Neuron (in vitro differentiated cells): ENCODE measurements at regions not wholly inside any gene's neighbourhood (a gene's known extent, or its start where the extent isn't known, plus 50 kb on each side); places are given as distances from the start of the nearest gene placed in this dataset.
A peak's percentile ranks its signal among the peaks of the same experiment; 100 is the strongest.

Experiments
- H2AFZ ChIP-seq: one replicate; pipeline ENCODE4 v1.6.1; 2013; ENCODE audit warnings: low read depth, mild to moderate bottlenecking, inconsistent platforms, low read length, moderate library complexity
- H3K27me3 ChIP-seq: one replicate; pipeline ENCODE4 v1.6.1; 2013; ENCODE audit warnings: low read length; ENCODE audit not compliant: insufficient read depth
- H3K36me3 ChIP-seq: one replicate; pipeline ENCODE4 v1.6.1; 2013; ENCODE audit warnings: low read length; ENCODE audit not compliant: insufficient read depth
- H3K4me1 ChIP-seq: one replicate; pipeline ENCODE4 v1.6.1; 2013; ENCODE audit warnings: low read length; ENCODE audit not compliant: insufficient read depth
- H3K4me3 ChIP-seq: 2 replicates; pipeline ENCODE4 v1.5.1; 2013; ENCODE audit warnings: mild to moderate bottlenecking, low read length, moderate library complexity
- H3K9me3 ChIP-seq: one replicate; pipeline ENCODE4 v1.6.1; 2013; ENCODE audit warnings: low read length

DNA sequence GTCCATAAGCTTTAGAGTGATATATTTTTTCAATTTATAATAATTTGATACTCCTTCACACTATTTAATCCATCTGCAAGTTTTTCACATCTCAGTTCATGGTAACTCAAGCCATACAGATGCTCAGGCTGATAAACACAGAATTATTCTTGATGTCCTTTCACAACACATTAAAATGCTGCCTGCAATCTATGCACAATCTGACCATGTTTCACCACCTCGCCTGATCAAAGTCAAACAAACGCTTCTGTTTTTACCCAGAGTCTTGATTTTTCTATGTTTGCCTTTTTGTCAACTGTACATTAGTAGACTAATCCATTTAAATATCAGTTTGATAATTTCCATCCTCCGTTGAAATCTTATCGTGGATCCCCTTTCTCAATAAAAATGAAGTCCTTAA, 833.8 kb upstream of the KCND2 start:
- Histone ChIP-seq H3K4me1 (no peaks in the 10 kb centered on the region), H2AFZ (no peak overlapping the region), H3K4me3 (no peak overlapping the region), H3K9me3 (no peaks in the 10 kb centered on the region), H3K36me3 (no peaks in the 10 kb centered on the region), H3K27me3 (no peaks in the 10 kb centered on the region)

DNA sequence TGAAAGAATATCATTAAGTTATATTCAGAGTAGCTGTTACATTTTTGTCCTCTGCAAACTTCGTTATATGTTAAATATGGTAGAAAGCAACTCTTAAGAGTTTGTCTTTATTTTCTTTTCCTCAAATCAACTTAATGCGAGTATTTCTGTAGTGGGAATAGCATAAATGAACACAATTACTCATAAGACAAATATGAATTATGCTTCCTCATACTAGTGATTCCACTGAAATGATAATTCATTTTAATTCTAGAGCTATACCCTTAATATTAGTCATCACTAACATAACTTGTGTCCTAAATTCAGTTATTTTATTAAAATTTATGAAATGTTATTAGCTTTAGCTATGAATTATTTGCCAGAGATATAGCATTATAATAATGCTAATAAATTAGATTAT, 820.6 kb upstream of the KCND2 start:
- H3K27me3 ChIP-seq: no peaks in the 10 kb centered on the region
- H3K9me3 ChIP-seq: no peaks in the 10 kb centered on the region
- H2AFZ ChIP-seq: no peak overlapping the region
- H3K4me3 ChIP-seq: no peak overlapping the region
- H3K4me1 ChIP-seq: no peaks in the 10 kb centered on the region
- H3K36me3 ChIP-seq: no peaks in the 10 kb centered on the region

DNA sequence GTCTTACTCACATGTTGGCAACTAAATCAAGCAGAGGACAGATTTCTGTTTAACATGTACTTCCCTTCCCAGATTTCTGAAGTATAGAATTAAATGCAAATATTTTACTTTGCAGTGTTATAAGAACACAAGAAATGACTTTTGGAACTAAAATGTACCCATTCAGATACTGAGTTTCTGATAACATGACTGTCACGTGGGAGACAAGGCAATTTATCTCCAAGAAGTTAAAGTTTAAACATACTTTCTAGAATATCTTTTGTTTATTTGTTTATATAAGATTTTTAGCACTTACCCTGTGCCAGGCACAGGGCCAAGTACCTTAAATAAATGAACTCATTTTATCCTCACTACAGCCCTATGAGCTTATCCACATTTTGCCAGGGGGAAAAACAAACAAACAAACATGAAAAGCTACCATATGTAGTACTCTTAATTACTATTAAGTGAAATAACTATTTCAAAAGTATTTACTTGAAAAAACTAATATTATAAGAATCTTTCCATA, 807.1 kb upstream of the KCND2 start:
- H3K4me1 ChIP-seq: no peaks in the 10 kb centered on the region
- H3K36me3 ChIP-seq: no peaks in the 10 kb centered on the region
- no peaks in the 10 kb centered on the region for H3K27me3 ChIP-seq
- no peak overlapping the region for H2AFZ ChIP-seq
- no peak overlapping the region for H3K4me3 ChIP-seq
- no peaks in the 10 kb centered on the region for H3K9me3 ChIP-seq

DNA sequence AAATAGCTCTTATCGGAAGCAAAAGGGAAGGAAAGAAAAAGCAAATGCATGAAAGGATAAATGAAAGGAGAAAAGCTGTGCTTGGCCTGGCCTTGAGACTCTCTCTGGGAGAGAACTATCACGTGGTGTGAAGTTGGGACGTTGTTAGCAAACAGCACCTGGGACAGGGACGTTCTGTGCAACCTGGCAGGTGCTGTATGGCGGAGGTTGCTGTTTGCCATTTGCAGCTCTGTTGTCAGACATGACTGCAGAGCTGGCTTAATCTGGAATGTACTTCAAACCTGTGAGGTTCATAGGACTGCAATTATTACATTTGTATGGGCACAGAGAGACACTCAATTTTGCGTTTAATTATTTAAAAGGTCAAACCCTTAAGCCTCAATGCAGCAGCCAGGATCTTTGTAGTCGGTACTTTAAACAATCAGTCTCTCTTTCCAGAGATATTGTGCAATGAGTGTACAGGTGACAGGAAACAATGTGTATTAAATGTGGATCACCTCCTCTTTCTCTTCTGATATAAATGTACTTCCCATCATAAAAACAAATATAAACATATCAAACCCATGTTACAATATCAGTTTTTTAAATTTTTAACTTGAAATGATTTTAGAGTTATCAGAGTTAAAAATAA, 800.5 kb upstream of the KCND2 start:
- no peaks in the 10 kb centered on the region for H3K4me1 ChIP-seq
- no peak overlapping the region for H2AFZ ChIP-seq
- H3K9me3 ChIP-seq: no peaks in the 10 kb centered on the region
- no peak overlapping the region for H3K4me3 ChIP-seq
- no peaks in the 10 kb centered on the region for H3K27me3 ChIP-seq
- no peaks in the 10 kb centered on the region for H3K36me3 ChIP-seq

DNA sequence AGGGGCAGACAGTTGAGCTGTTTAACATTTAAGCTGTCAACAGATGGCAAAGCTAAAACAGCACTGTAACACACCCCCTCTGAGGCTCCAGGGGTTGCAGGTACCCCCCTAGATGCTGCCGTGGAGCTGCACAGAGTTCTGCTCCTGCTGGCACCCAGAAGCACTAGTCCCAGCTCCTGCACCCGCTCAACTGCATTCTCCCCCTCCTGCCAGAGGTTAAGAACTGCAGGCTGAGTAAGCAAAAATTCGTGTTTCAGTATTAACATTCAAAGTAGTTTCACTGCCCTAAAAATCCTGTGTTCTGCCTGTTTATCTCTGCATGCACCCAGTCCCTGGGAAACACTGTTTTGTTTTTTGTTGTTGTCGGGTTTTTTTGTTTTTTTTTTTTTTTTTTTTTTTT, 790.8 kb upstream of the KCND2 start:
- no peak overlapping the region for H2AFZ ChIP-seq
- H3K9me3 ChIP-seq: no peaks in the 10 kb centered on the region
- H3K36me3 ChIP-seq: no peaks in the 10 kb centered on the region
- no peak overlapping the region for H3K4me3 ChIP-seq
- no peaks in the 10 kb centered on the region for H3K27me3 ChIP-seq
- no peaks in the 10 kb centered on the region for H3K4me1 ChIP-seq

DNA sequence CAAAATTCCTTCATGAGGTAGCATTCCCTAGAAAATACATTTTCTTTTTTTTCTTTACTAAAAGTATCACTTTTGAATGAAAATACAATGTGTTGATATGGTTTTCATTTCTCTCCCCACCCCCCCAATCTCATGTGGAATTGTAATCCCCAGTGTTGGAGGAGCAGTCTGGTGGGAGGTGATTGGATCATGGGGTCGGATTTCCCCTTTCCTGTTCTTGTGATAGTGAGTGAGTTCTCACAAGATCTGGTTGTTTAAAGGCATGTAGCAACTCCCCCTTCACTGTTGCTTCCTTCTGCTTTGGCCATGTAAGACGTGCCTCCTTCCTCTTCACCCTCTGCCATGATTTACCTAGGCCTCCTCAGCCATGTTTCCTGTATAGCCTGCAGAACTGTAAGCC, 790.3 kb upstream of the KCND2 start:
- Histone ChIP-seq H3K4me1 (no peaks in the 10 kb centered on the region), H3K4me3 (no peak overlapping the region), H2AFZ (no peak overlapping the region)

DNA sequence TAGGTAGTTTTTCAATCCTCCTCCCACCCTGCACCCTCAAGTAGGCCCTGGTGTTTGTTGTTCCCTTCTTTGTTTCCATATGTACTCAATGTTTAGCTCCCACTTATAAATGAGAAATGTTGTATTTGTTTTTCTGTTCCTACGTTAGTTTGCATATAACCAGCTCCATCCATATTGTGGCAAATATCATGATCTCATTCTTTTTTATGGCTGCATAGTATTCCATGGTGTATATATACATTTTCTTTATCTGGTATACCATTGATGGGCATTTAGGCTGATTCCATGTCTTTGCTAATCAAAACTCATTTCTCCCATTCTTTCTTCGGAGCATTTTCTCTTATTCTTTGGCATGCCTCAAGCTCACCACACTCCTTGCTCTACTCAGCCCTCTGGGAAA, 789.6 kb upstream of the KCND2 start:
- Histone ChIP-seq H3K36me3 (no peaks in the 10 kb centered on the region), H3K27me3 (no peaks in the 10 kb centered on the region), H3K9me3 (no peaks in the 10 kb centered on the region), H2AFZ (no peak overlapping the region), H3K4me1 (no peaks in the 10 kb centered on the region), H3K4me3 (no peak overlapping the region)

More for the DNA sequence above, 790.3 kb upstream of the KCND2 start:
- Histone ChIP-seq H3K27me3 (no peaks in the 10 kb centered on the region), H3K9me3 (no peaks in the 10 kb centered on the region), H3K36me3 (no peaks in the 10 kb centered on the region)

DNA sequence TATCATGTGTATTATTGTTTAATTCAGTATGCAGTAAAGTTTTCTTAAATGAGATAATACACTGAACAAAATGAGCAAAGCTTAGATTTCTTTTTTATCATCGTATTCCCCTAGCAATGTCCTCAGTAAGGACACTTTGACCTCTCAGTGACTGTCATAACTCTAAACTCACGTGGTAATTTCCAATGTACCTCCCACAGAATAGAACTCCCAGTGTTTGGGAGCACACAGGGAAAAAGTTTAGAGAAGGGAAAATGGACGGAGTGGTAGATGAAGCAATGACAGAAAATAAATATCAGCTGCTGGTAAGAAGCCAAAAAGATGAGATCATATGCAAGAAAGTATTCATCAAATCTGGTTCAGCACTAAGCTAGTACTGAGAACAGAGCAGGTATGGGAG, 758.6 kb upstream of the KCND2 start:
- H3K9me3 ChIP-seq: no peaks in the 10 kb centered on the region
- H3K4me3 ChIP-seq: no peak overlapping the region
- H2AFZ ChIP-seq: no peak overlapping the region
- no peaks in the 10 kb centered on the region for H3K4me1 ChIP-seq
- no peaks in the 10 kb centered on the region for H3K36me3 ChIP-seq
- no peaks in the 10 kb centered on the region for H3K27me3 ChIP-seq

DNA sequence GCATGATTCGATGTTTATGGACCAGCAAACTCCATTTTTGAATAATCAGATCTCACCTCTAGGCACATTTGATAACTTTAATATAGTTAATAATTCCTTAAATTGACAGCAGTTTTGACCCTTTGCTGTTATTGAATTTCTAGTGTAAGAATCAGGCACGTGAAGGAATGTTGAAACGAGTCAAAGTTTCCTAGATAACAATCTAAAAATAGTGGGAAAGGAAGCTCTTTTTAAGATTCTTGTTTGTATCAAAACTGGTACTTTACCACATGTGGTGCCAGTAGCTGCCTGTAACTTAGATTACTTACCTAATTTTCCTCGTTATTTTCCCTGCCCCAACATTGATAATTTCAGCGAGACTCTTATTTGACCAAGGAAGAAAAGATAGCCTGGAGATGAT, 757.8 kb upstream of the KCND2 start:
- H3K36me3 ChIP-seq: no peaks in the 10 kb centered on the region

DNA sequence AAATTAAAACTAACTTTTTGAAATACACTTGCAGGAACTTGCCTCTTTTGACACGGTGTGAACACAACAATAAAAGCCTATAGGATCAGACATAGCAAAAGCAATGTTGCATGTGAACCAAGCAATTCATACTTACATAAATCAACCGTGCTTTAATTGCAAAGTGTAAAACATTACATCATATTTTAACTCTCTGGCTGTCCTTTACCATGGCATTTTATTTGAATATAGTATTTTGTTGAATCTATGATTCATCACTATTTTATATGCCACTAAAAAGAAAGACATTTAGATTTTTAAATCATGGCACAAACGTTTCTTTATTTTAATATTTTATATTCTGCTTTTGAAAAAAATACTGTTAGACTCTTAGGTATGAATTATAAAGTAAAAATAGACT, 757.0 kb upstream of the KCND2 start:
- Histone ChIP-seq H3K4me1 (no peaks in the 10 kb centered on the region), H3K4me3 (no peak overlapping the region), H2AFZ (no peak overlapping the region), H3K36me3 (no peaks in the 10 kb centered on the region), H3K9me3 (no peaks in the 10 kb centered on the region), H3K27me3 (no peaks in the 10 kb centered on the region)

More for the DNA sequence above, 757.8 kb upstream of the KCND2 start:
- Histone ChIP-seq H2AFZ (no peak overlapping the region), H3K9me3 (no peaks in the 10 kb centered on the region), H3K4me1 (no peaks in the 10 kb centered on the region), H3K4me3 (no peak overlapping the region), H3K27me3 (no peaks in the 10 kb centered on the region)

DNA sequence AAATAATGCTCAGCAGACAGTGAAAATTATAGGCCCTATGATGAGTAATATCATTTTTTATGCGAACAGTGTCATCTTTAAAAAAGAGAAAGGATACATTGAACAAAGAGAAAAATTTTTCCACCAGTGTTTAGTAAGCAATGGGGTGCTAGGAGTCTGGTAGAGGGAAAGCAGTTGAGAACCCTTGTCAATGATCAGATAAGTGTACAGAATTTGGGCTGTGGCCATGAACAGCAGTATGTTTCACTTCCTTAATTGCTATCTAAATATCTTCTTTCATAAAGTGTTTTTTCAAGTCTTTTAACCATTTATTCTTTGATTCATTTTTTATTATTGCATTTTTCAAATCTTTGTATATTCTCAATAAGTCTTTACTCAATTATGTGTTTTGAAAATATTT, 750.7 kb upstream of the KCND2 start:
- H3K4me1 ChIP-seq: no peaks in the 10 kb centered on the region
- H3K9me3 ChIP-seq: no peaks in the 10 kb centered on the region
- no peaks in the 10 kb centered on the region for H3K36me3 ChIP-seq
- H2AFZ ChIP-seq: no peak overlapping the region
- no peaks in the 10 kb centered on the region for H3K27me3 ChIP-seq
- no peak overlapping the region for H3K4me3 ChIP-seq

DNA sequence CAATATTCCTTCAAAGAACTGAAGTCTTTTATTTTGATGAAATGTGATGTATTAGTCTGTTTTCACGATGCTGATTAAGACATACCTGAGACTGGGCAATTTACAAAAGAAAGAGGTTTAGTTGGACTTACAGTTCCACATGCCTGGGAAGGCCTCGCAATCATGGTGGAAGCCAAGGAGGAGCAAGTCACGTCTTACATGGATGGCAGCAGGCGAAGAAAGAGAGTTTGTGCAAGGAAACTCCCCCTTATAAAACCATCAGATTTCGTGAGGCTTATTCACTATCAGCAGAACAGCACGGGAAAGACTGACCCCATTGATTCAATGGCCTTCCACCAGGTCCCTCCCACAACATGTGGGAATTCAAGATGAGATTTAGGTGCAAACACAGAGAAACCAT, 750.3 kb upstream of the KCND2 start:
- Histone ChIP-seq H3K4me1 (no peaks in the 10 kb centered on the region), H2AFZ (no peak overlapping the region), H3K9me3 (no peaks in the 10 kb centered on the region), H3K27me3 (no peaks in the 10 kb centered on the region), H3K4me3 (no peak overlapping the region), H3K36me3 (no peaks in the 10 kb centered on the region)

DNA sequence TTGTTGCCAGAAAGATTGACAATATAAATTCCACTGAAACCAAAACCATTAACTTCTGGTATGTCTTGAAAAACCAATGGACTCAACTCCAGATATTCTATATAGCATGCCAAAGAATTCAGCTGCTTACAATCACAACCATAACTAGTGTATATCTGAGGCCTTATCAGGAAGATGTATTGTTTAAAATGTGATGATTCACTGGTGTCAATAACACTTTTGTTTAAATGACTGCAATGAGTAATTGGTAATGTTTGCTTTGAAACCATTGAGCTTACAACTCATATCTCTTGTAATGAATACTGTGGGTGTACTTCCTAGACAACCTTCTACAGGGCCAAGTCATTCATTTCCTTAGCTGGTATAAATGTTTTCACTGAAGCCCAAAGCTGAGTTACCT, 727.9 kb upstream of the KCND2 start:
- Histone ChIP-seq H3K9me3 (no peaks in the 10 kb centered on the region), H2AFZ (no peak overlapping the region), H3K27me3 (no peaks in the 10 kb centered on the region), H3K36me3 (no peaks in the 10 kb centered on the region), H3K4me3 (no peak overlapping the region), H3K4me1 (no peaks in the 10 kb centered on the region)

DNA sequence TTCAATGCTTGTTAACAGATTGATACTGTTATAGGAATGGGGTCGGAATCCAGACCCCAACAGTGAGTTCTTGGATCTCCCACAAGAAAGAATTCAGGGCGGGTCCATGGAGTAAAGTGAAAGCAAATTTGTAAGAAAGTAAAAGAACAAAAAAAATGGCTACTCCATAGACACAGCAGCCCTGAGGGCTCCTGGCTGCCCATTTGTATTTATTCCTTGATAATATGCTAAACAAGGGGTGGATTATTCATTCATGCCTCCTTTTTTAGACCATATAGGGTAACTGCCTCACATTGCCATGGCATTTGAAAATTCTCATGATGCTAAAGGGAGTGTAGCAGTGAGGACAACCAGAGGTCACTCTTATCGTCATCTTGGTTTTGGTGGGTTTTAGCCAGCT, 717.2 kb upstream of the KCND2 start:
- Histone ChIP-seq H3K9me3 (no peaks in the 10 kb centered on the region), H3K4me1 (no peaks in the 10 kb centered on the region), H3K36me3 (no peaks in the 10 kb centered on the region), H2AFZ (peak overlapping the region; percentile 46), H3K27me3 (no peaks in the 10 kb centered on the region), H3K4me3 (no peak overlapping the region)
